Endometrium (tissue), 2 donors: ENCODE measurements at regions not wholly inside any gene's neighbourhood (a gene's known extent, or its start where the extent isn't known, plus 50 kb on each side); places are given as distances from the start of the nearest gene placed in this dataset.

ENCODE experiments used
- FAIRE-seq: peaks from 2 replicates; lab custom pipeline; 2012; peaks lifted over from hg19 to GRCh38; lab: Jason Lieb, UNC
- donor health status: control.
- donor health status: control.

GRCh38 chr20:53837126-53837826 is 233.1 kb downstream of the BCAS1 start:
- FAIRE-seq, result no peak

- FAIRE-seq, result no peak
Observed at GRCh38 chr20:53834749-53835148, 235.6 kb downstream of the BCAS1 start.

GRCh38 chr20:53834062-53834442 is 236.3 kb downstream of the BCAS1 start:
- no peak for FAIRE-seq

DNA sequence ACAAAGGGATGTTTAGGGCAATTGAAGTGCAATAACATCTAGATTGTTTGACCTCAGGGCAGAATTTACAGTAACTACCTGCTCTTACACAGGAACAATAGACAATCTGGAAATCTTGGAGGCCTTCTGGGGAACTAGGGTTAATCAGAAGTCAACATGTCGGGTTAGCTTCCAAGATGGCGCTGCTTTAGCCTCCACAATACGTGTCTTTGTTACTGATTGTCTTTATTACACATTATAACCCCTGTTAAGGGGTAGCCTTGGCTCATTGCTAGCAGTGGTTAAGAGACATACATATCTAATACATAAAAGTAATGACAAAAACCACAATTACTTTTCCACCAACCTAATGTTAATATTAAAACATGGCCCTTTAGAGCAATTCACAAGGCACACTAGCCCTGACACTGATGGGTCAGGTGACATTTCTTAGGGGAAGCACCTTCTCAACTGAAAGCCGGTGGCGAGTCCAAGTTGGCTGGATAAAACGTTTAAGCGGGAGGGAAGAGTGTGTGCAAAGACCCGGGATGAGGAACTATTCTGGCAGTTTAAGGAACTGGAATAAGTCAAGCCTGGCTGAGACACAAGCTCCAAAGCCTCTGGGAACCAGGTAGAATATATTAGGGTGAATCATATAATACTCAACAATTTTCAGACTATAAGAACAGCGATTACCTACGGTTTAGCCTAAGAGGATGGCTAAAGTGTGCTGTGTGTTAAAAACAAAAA is 236.9 kb downstream of the BCAS1 start:
- FAIRE-seq, result no peak

DNA sequence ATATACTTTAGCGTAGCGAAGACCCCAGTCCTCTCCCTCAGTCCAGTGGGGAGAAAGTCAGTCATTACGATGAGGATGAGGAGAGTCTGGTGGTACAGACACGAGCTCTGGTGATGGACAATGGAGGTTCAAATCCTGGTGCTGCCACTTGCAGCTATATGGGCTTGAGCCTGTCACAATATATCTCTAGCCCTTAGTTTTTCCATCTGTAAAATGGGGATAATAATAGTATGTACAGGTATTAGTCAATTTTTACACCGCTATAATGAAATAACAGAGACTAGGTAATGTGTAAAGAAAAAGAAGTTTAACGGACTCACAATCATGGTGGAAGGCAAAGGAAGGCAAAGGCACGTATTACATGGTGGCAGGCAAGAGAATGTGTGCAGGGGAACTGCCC is 237.9 kb downstream of the BCAS1 start:
- FAIRE-seq, result no peak

- FAIRE-seq, result no peak
Observed at GRCh38 chr20:53831812-53832211, 238.2 kb upstream of the ZNF217 start.

DNA sequence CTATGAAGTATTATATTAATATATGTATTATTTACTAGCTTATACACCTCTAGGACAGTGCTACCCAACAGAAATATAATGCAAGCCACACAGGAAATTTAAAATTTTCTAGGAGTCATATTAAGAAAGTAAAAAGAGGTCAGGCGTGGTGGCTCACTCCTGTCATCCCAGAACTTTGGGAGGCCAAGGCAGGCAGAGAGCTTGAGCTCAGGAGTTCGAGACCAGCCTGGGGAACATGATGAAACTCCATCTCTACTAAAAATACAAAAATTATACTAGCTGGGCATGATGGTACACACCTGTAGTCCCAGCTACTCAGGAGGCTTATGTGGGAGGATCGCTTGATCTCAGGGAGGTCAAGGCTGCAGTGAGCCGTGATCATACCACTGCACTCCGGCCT is 237.6 kb upstream of the ZNF217 start:
- FAIRE-seq, result no peak

DNA sequence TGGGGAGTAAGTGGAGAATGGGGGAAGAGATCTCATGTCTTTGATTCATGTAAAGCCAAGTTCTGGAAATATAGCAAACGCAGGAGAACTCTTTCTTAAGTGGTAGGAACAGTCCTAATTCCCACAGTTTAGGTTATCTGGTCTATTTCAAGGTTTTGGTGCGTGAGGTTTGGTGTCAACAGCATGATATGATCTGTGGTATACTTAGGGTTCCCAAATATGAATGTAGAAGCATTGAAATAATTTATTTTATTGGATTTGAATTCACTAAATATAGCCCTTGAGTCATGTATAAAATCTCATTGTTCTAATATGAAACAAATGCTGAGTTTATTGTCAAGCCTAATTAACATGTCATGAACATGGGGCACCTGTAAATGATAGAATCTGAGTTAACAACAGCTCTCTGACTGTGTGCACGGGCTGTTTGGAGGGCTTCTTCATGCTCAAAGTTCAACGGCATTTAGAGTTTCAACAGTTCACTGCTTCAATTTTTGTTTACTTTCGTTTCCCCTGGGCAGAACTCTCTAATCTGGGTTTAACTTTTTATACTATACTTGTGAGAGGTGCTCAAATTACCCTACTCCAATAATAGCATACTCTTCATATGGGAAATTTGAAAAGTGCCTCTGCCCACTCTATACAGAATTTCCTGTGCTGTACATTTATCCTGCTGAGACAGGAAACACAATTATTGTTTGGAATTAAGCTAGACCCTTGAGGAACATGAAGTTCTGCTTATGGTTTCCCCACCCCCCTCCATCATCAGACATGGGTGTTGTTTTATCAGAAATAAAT is 236.3 kb upstream of the ZNF217 start:
- no peak for FAIRE-seq

DNA sequence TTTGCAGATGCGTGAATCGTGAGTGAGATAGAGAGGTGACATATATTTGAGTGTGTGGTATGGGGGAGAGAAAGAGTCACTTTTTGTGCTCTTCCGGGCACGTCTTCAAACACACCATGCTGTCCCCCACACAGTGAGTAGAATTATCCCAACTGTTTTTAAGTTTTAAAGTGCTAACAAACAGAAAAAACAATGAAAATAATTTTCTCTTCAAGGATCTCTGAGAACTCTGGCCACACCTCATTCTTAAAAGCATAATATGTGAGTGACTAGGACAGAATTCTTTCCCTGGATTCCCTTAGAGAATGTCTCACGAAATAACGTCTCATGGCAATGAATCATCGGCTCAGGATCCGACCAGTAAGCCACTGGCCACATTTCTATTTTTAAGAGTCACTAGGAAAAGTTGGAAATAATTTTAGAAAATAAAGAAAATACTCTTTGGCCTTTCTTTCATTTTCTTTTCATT is 235.7 kb upstream of the ZNF217 start:
- FAIRE-seq, result no peak

DNA sequence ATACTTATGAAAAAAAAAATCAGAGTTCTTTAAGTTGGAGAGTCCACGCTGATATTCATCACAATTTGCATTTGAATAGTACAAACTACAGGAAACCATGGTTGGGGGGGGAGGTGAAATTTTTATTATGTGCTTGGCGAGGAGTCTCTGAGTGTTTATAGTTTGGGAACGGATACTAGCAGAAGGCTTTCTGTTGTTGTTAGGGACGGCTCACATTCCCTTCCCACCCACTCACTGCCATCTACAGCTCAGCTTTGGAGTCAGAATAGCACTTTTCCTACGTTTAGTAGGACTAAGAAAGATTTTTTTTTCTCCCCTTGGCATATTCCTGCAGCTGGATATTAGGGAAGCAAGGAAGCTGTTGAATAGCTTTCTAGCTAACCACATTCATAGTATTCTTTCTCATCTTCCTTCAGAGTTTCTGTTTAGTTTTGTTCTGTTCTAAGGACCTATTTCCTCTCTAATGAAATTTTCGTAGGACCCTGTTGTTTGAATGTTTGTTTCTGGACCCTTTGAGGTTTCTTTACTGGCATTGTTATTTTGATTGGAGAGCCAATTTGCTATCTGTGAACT is 235.1 kb upstream of the ZNF217 start:
- no peak for FAIRE-seq

- no peak for FAIRE-seq
Observed at GRCh38 chr20:53828088-53828681, 234.5 kb upstream of the ZNF217 start.

DNA sequence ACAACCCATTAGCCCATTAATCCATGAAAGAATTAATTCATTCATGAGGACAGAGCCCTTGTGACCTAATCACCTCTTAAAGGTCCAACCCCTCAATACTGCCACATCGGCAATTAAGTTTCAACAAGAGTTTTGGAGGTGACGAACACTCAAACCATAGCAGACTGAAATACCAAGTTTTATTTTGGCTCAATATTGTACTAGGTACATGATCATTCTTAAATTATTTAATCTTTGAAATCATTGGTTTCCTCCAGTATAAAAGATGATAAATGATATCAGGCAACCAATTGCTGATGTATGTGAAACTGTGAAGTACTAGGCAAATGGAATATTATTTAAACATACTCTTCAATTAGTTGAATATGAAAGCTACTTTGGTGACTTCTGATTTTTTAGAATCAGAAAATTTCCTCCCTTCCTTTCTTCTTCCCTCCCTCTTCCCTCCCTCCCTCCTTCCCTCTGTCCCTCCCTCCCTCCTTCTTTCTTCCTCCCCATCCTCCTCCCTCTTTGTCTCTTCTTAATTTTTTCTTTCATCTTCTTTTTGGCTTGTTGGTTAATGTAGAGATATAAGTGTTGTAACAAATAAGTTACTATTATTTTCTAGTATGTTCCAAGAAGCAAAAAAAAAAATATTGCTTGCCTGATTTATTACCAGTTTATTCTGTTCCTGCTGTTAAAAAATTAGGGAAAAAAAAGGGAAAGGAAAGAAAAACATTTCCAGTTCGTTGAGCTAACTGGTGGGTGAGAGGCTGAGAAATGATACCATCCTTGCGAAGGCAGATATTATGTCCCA is 233.9 kb upstream of the ZNF217 start:
- no peak for FAIRE-seq

DNA sequence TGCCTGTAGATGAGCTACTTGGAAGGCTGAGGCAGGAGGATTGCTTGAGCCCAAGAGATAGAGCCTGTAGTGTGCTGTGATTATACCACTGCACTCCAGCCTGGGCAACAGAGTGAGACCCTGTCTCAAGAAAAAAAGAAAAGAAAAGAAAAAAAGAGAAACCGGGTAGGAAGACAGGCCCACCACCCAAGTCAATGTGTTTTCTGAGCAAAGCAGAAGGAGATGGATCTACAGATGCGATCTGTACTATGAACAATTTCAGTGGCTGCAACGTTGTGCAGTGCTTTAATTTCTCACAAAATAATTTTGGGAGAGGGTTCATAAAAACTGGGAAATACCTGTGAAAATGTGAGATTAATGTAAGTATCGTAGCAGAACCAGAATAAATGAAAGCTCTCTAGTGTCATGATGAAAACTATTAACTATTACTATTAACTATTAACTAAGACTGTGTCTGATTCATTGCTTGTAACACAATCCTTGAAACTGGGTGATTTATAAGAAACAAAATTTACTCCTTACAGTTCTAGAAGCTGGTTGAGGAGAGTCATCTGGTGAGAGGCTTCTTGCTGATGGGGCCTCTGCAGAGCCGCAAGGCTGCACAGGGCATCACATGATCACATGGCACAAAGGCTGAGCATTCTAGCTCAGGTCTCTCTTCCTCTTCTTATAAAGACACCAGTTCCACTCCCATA is 233.1 kb upstream of the ZNF217 start:
- no peak for FAIRE-seq

- FAIRE-seq, result no peak
Observed at GRCh38 chr20:53826090-53826489, 232.5 kb upstream of the ZNF217 start.

DNA sequence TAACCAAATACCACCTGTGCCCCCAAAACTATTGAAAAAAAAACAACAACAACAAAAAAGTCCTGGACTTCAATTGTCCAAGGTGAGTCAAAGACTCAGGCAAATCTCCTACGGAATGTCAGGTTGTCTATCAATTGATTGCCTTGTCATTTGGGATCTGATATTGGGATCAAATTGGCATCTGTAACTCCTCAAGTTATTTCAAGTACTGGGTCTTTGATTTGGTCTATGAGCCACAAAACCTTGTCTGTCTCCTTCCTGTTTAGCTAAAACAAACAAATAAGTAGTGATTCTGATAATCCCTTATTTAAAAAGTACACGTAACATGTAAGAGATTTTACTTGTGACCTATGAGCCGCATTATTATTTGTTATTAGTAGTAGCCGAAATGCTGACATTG is 231.6 kb upstream of the ZNF217 start:
- FAIRE-seq, result no peak

DNA sequence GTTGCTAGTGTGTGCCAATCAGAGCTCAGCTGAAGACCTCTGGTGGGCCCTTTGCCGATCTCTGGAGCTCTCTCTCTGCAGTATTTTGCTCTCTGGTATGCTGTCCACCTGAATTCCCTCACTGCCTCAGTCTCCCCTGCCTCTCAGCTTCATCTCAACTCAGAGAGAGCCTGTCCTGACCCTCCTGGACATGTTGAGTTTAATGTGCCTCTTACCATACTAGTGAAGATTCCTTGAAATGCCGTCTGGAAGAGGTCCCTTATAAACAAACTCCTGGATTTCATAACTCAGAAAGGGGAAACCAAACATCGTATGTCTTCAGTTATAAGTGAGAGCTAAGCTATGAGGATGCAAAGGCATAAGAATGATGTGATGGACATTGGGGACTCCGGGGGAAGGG is 231.1 kb upstream of the ZNF217 start:
- FAIRE-seq, result no peak

DNA sequence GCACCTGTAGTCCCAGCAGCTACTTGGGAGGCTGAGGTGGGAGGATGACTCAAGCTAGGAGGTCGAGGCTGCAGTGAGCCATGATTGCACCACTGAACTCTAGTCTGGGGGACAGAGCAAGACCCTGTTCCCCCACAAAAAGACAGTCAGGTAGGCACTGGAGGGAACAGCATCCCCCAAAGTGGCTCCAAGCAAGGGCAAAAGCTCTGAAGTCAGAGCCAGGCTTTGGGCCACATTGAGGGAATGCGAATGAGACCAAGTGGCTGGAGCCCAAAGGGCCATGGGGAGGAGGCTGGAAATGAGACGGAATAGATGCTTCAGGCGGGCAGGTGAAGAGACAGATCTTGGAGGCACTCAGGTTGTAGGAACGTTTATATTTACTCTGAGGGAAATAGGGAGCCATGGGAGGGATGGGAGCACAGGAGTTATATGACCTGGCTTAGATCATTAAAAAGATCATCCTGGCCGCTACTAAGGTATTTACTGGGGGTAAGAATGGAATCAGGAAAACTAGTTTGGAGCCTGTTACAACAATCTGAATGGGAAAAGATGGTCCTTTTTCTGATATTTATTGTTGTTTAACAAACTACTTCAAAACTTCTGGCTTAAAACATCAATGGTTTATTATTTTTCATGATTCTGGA is 229.6 kb upstream of the ZNF217 start:
- FAIRE-seq, result no peak

DNA sequence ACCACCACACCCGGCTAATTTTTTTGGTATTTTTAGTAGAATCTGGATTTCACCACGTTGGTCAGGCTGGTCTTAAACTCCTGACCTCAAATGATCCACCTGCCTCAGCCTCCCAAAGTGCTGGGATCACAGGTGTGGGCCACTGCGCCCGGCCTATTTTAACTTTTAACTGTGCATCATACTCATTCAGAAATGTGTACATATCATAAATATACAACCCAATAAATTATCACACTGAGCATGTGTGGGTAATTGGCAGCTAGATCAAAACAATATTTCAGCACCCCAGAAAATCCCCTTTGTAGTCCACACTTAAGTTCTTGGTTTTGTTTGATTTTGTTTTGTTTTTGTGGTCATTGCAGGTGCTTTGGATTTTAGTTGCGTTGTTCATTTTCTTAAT is 228.9 kb upstream of the ZNF217 start:
- FAIRE-seq, result no peak

- no peak for FAIRE-seq
Observed at GRCh38 chr20:53819973-53820451, 226.4 kb upstream of the ZNF217 start.
